MCF 10A (cell line): ENCODE measurements at regions not wholly inside any gene's neighbourhood (a gene's known extent, or its start where the extent isn't known, plus 50 kb on each side); places are given as distances from the start of the nearest gene placed in this dataset.

Experiments used
- BruUV-seq: library from RNA; stranded (reverse); fragments of 400-500 nt; replicated peaks from 2 replicates; lab custom pipeline; 2021; lab: Mats Ljungman, UMichigan
- CTCF ChIA-PET: fragments of 300-600 bp; sonication (Branson Sonifier 250); formaldehyde crosslinking; extraction: SDS; loops from one replicate; lab custom pipeline; 2021; ENCODE audit warnings: antibody characterized with exemption, inconsistent platforms; lab: Yijun Ruan, JAX
- POLR2A ChIA-PET: fragments of 300-600, 350-650 bp; sonication (Branson Sonifier 250); formaldehyde crosslinking; extraction: SDS; loops from one replicate; lab custom pipeline; 2020; ENCODE audit warnings: antibody characterized with exemption, inconsistent platforms; lab: Yijun Ruan, JAX
- DNase-seq: peaks from one replicate; pipeline ENCODE4 v3.0.0-alpha.2; 2018; ENCODE audit not compliant: unreplicated experiment
- H3K27ac Mint-ChIP-seq: one replicate; pipeline ENCODE4 v1.8.0; 2022; ENCODE audit warnings: mild to moderate bottlenecking, low read depth, mixed read lengths; ENCODE audit not compliant: unreplicated experiment
- H3K27me3 Mint-ChIP-seq: one replicate; pipeline ENCODE4 v1.8.0; 2022; ENCODE audit warnings: mixed read lengths; ENCODE audit not compliant: insufficient read depth, unreplicated experiment
- H3K36me3 Mint-ChIP-seq: one replicate; pipeline ENCODE4 v1.8.0; 2022; ENCODE audit warnings: mild to moderate bottlenecking, moderate library complexity, mixed read lengths; ENCODE audit not compliant: insufficient read depth, unreplicated experiment
- H3K4me1 Mint-ChIP-seq: one replicate; pipeline ENCODE4 v1.8.0; 2022; ENCODE audit warnings: mixed read lengths; ENCODE audit not compliant: insufficient read depth, unreplicated experiment
- H3K4me3 Mint-ChIP-seq: one replicate; pipeline ENCODE4 v1.8.0; 2022; ENCODE audit warnings: mild to moderate bottlenecking, moderate library complexity, mixed read lengths; ENCODE audit not compliant: unreplicated experiment
- H3K9me3 Mint-ChIP-seq: one replicate; pipeline ENCODE4 v1.8.0; 2022; ENCODE audit warnings: mixed read lengths; ENCODE audit not compliant: unreplicated experiment
- CTCF ChIP-seq: fragments of 200-600 bp; IDR thresholded peaks from one replicate; pipeline ENCODE4 v1.8.0; 2022; ENCODE audit warnings: antibody characterized with exemption, mild to moderate bottlenecking; ENCODE audit not compliant: unreplicated experiment
- intact Hi-C: fragments of 100-400 bp; cut with micrococcal nuclease; formaldehyde crosslinking; loops from 2 replicates; pipeline ENCODE4 v1.14.1; 2022

GRCh38 chr6:122052346-122052900, 347.0 kb upstream of the HSF2 start:
- DNase-seq: no peak
- BruUV-seq: no TSS peak
- intact Hi-C loops: no loop called here
- Mint-ChIP-seq H3K4me3 (no peak overlapping the region), H3K9me3 (no peaks in the 10 kb centered on the region), H3K27ac (no peak overlapping the region), H3K4me1 (peaks cover 7% of the 10 kb centered on the region), H3K36me3 (no peaks in the 10 kb centered on the region), H3K27me3 (no peaks in the 10 kb centered on the region)
- TF ChIP-seq CTCF: no peak
- CTCF ChIA-PET: interaction anchor here (1.2 kb wide), 1 partner anchor 9 kb away, joined by 3 read pairs; no protein-coding TSS in a partner anchor
- POLR2A ChIA-PET: interaction anchor here (0.6 kb wide), 1 partner anchor 52 kb away, joined by 3 read pairs; no protein-coding TSS in a partner anchor

GRCh38 chr6:122059918-122060317, 339.5 kb upstream of the HSF2 start:
- no peaks in the 10 kb centered on the region for H3K36me3 Mint-ChIP-seq
- POLR2A ChIA-PET: no interaction called here
- H3K4me3 Mint-ChIP-seq: no peak overlapping the region
- no peaks in the 10 kb centered on the region for H3K27me3 Mint-ChIP-seq
- DNase-seq: no peak
- H3K4me1 Mint-ChIP-seq: no peaks in the 10 kb centered on the region
- no peaks in the 10 kb centered on the region for H3K9me3 Mint-ChIP-seq
- H3K27ac Mint-ChIP-seq: no peak overlapping the region
- CTCF ChIA-PET: interaction anchor here (0.6 to 0.7 kb wide), 2 partner anchors 468 to 1026 kb away, joined by 3 read pairs; no protein-coding TSS in a partner anchor
- BruUV-seq: no TSS peak
- intact Hi-C loops: no loop called here
- TF ChIP-seq CTCF: no peak

- no peaks in the 10 kb centered on the region for H3K36me3 Mint-ChIP-seq
- intact Hi-C loops: no loop called here
- H3K9me3 Mint-ChIP-seq: no peaks in the 10 kb centered on the region
- no peaks in the 10 kb centered on the region for H3K27me3 Mint-ChIP-seq
- no peak overlapping the region for H3K27ac Mint-ChIP-seq
- ChIA-PET POLR2A (interaction anchor here (1.2 kb wide), 1 partner anchor 630 kb away, joined by 5 read pairs; no protein-coding TSS in a partner anchor), CTCF (interaction anchor here (0.6 to 1.6 kb wide), 2 partner anchors 9 to 36 kb away, joined by 3 read pairs; no protein-coding TSS in a partner anchor)
- DNase-seq: no peak
- no peak for TF ChIP-seq CTCF
- no peak overlapping the region for H3K4me3 Mint-ChIP-seq
- BruUV-seq: no TSS peak
- no peaks in the 10 kb centered on the region for H3K4me1 Mint-ChIP-seq
Observed at GRCh38 chr6:122061855-122062254, 337.6 kb upstream of the HSF2 start.

GRCh38 chr6:122063076-122063475, 336.4 kb upstream of the HSF2 start:
- Mint-ChIP-seq H3K36me3 (no peaks in the 10 kb centered on the region), H3K4me3 (no peak overlapping the region), H3K27ac (no peak overlapping the region), H3K9me3 (no peaks in the 10 kb centered on the region), H3K4me1 (no peaks in the 10 kb centered on the region), H3K27me3 (no peaks in the 10 kb centered on the region)
- intact Hi-C loops: no loop called here
- no peak for TF ChIP-seq CTCF
- CTCF ChIA-PET: interaction anchor here (0.6 to 0.7 kb wide), 2 partner anchors 633 to 1015 kb away, joined by 3 read pairs; no protein-coding TSS in a partner anchor
- no peak for DNase-seq
- POLR2A ChIA-PET: no interaction called here
- no TSS peak for BruUV-seq
